MCF 10A (cell line): ENCODE measurements at regions not wholly inside any gene's neighbourhood (a gene's known extent, or its start where the extent isn't known, plus 50 kb on each side); places are given as distances from the start of the nearest gene placed in this dataset.
A peak's percentile ranks its signal among the peaks of the same experiment; 100 is the strongest.

Experiments used
- BruUV-seq: library from RNA; stranded (reverse); fragments of 400-500 nt; replicated peaks from 2 replicates; lab custom pipeline; 2021; lab: Mats Ljungman, UMichigan
- CTCF ChIA-PET: fragments of 300-600 bp; sonication (Branson Sonifier 250); formaldehyde crosslinking; extraction: SDS; loops from one replicate; lab custom pipeline; 2021; ENCODE audit warnings: antibody characterized with exemption, inconsistent platforms; lab: Yijun Ruan, JAX
- POLR2A ChIA-PET: fragments of 300-600, 350-650 bp; sonication (Branson Sonifier 250); formaldehyde crosslinking; extraction: SDS; loops from one replicate; lab custom pipeline; 2020; ENCODE audit warnings: antibody characterized with exemption, inconsistent platforms; lab: Yijun Ruan, JAX
- DNase-seq: peaks from one replicate; pipeline ENCODE4 v3.0.0-alpha.2; 2018; ENCODE audit not compliant: unreplicated experiment
- H3K27ac Mint-ChIP-seq: one replicate; pipeline ENCODE4 v1.8.0; 2022; ENCODE audit warnings: mild to moderate bottlenecking, low read depth, mixed read lengths; ENCODE audit not compliant: unreplicated experiment
- H3K27me3 Mint-ChIP-seq: one replicate; pipeline ENCODE4 v1.8.0; 2022; ENCODE audit warnings: mixed read lengths; ENCODE audit not compliant: insufficient read depth, unreplicated experiment
- H3K36me3 Mint-ChIP-seq: one replicate; pipeline ENCODE4 v1.8.0; 2022; ENCODE audit warnings: mild to moderate bottlenecking, moderate library complexity, mixed read lengths; ENCODE audit not compliant: insufficient read depth, unreplicated experiment
- H3K4me1 Mint-ChIP-seq: one replicate; pipeline ENCODE4 v1.8.0; 2022; ENCODE audit warnings: mixed read lengths; ENCODE audit not compliant: insufficient read depth, unreplicated experiment
- H3K4me3 Mint-ChIP-seq: one replicate; pipeline ENCODE4 v1.8.0; 2022; ENCODE audit warnings: mild to moderate bottlenecking, moderate library complexity, mixed read lengths; ENCODE audit not compliant: unreplicated experiment
- H3K9me3 Mint-ChIP-seq: one replicate; pipeline ENCODE4 v1.8.0; 2022; ENCODE audit warnings: mixed read lengths; ENCODE audit not compliant: unreplicated experiment
- CTCF ChIP-seq: fragments of 200-600 bp; IDR thresholded peaks from one replicate; pipeline ENCODE4 v1.8.0; 2022; ENCODE audit warnings: antibody characterized with exemption, mild to moderate bottlenecking; ENCODE audit not compliant: unreplicated experiment
- intact Hi-C: fragments of 100-400 bp; cut with micrococcal nuclease; formaldehyde crosslinking; loops from 2 replicates; pipeline ENCODE4 v1.14.1; 2022

- no peaks in the 10 kb centered on the region for H3K36me3 Mint-ChIP-seq
- no peaks in the 10 kb centered on the region for H3K27me3 Mint-ChIP-seq
- DNase-seq, result peak; percentile 57
- TF ChIP-seq CTCF, result no peak
- POLR2A ChIA-PET, result no interaction called here
- peaks cover 10% of the 10 kb centered on the region for H3K4me1 Mint-ChIP-seq
- H3K27ac Mint-ChIP-seq, result no peak overlapping the region
- BruUV-seq, result no TSS peak
- CTCF ChIA-PET, result no interaction called here
- no peaks in the 10 kb centered on the region for H3K9me3 Mint-ChIP-seq
- H3K4me3 Mint-ChIP-seq, result no peak overlapping the region
- intact Hi-C loops, result no loop called here
These were observed 55.6 kb upstream of the RBM47 start for GRCh38 chr4:40685300-40685699.

DNA sequence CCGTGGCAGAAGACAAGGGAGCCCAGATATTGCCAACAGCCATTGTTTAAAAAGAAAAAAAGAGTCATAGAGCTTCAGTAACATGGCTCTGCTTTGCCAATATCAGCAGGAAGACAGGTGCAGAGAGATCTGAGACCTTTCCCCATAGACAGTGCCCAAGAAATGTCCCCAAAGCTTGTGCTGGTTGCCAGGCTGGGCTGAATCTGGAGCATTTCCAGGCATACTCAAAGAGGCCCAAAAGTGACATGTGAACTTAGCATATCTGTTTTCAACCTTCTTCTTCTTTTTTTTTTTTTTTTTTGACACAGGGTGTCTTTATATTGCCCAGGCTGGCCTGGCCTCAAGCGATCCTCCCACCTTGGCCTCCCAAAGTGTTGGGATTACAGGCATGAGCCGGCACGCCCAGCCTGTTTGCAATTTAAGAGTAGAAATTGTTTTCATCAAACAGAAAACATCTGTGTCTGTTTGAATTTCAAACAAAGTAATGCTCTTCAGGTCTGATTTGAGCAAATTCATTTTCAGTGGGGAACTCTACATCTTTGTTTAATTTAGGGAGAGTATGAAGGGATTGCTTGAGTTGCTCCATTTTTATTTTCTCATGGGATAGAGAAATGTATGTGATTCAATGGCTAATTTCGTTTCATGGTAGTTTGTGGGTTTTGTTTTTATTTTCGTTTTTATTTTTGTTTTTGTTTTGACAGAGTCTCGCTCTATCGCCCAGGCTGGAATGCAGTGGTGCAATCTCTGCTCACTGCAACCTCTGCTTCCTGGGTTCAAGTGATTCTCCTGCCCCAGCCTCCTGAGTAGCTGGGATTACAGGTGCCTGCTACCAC is 56.6 kb upstream of the RBM47 start:
- no peak overlapping the region for H3K4me3 Mint-ChIP-seq
- CTCF ChIA-PET, result interaction anchor here (0.6 to 0.7 kb wide), 2 partner anchors 11 to 78 kb away, joined by 3 to 4 read pairs; no protein-coding TSS in a partner anchor
- intact Hi-C loops, result no loop called here
- no peak for TF ChIP-seq CTCF
- no peak overlapping the region for H3K27ac Mint-ChIP-seq
- peaks cover 10% of the 10 kb centered on the region for H3K4me1 Mint-ChIP-seq
- POLR2A ChIA-PET, result no interaction called here
- H3K9me3 Mint-ChIP-seq, result no peaks in the 10 kb centered on the region
- DNase-seq, result no peak
- H3K27me3 Mint-ChIP-seq, result no peaks in the 10 kb centered on the region
- BruUV-seq, result no TSS peak
- H3K36me3 Mint-ChIP-seq, result no peaks in the 10 kb centered on the region

- peak; percentile 14 for DNase-seq
- Mint-ChIP-seq H3K27me3 (no peaks in the 10 kb centered on the region), H3K4me3 (no peak overlapping the region), H3K4me1 (peaks cover 10% of the 10 kb centered on the region), H3K27ac (no peak overlapping the region), H3K36me3 (no peaks in the 10 kb centered on the region), H3K9me3 (no peaks in the 10 kb centered on the region)
- intact Hi-C loops, result no loop called here
- no peak for TF ChIP-seq CTCF
- ChIA-PET CTCF (interaction anchor here (0.5 to 0.8 kb wide), 3 partner anchors 306 to 473 kb away, joined by 3 to 5 read pairs (median 4); no protein-coding TSS in a partner anchor), POLR2A (interaction anchor here (0.6 to 1.4 kb wide), 5 partner anchors 8 to 628 kb away, joined by 3 to 5 read pairs (median 4); no protein-coding TSS in a partner anchor)
- no TSS peak for BruUV-seq
These were observed 58.2 kb upstream of the RBM47 start for GRCh38 chr4:40687676-40688389.
